Mucosa of rectum (tissue), 2 donors: ENCODE measurements at regions not wholly inside any gene's neighbourhood (a gene's known extent, or its start where the extent isn't known, plus 50 kb on each side); places are given as distances from the start of the nearest gene placed in this dataset.
A peak's percentile ranks its signal among the peaks of the same experiment; 100 is the strongest.

ENCODE experiments used
- H3K27ac ChIP-seq, 2 donors: one replicate each; pipeline ENCODE4 v1.7.0; 2013; ENCODE audit warnings: inconsistent platforms in 2 of 2, low read depth in 2 of 2, low read length in 2 of 2
- H3K27me3 ChIP-seq, 2 donors: one replicate each; pipeline ENCODE4 v1.7.0; 2013; ENCODE audit warnings: low read length in 2 of 2; ENCODE audit not compliant: control insufficient read depth in 2 of 2, insufficient read depth in 2 of 2
- H3K36me3 ChIP-seq, 2 donors: one replicate each; pipeline ENCODE4 v1.7.0; 2013; ENCODE audit warnings: low read length in 2 of 2; ENCODE audit not compliant: control insufficient read depth in 2 of 2, insufficient read depth in 2 of 2
- H3K4me1 ChIP-seq, 2 donors: one replicate each; pipeline ENCODE4 v1.7.0; 2013; ENCODE audit warnings: low read length in 2 of 2, mild to moderate bottlenecking in 1 of 2; ENCODE audit not compliant: control insufficient read depth in 2 of 2, insufficient read depth in 2 of 2
- H3K4me3 ChIP-seq, 2 donors: one replicate each; pipeline ENCODE4 v1.7.0; 2013; ENCODE audit warnings: low read length in 2 of 2
- H3K9ac ChIP-seq, 2 donors: one replicate each; pipeline ENCODE4 v1.7.0; 2013; ENCODE audit warnings: low read length in 2 of 2, low read depth in 1 of 2, mild to moderate bottlenecking in 1 of 2
- H3K9me3 ChIP-seq, 2 donors: one replicate each; pipeline ENCODE4 v1.7.0; 2013; ENCODE audit warnings: low read length in 2 of 2; ENCODE audit not compliant: control insufficient read depth in 2 of 2
- donor health status: healthy.
- donor health status: Normal muscosa, but diverticular disease.

DNA sequence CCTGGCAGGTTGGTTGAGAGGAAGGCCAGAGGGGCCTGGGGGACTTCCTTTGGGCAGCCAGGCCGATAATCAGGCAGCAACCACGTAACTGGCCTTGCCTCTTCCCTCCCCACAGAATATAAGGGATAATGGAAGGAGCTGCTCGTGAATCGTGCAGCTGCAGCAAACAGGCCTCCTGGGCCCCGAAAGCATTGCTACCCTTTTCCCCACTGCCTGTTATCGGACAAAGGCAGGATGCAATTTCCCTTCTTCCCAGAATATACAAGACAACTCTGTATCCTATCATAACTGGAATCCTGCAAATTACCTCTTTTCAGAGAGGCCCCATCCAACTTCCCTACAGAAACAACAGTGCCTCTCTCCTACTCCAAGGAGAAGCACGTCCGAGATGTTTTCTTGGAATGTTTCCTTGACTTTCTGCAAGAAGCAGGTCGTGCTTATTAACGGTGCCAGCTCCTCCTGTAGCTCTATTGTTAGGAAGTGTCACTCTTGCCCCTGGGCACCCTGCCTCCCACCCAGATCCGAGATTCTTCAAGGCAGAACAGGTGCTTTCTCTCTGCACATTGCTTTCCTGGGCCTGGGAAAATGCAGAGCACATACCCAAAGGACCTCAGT is 106.0 kb upstream of the TIAM1 start:
- no peaks in the 10 kb centered on the region for H3K4me1 ChIP-seq
- H3K27ac ChIP-seq, result no peak overlapping the region
- H3K9ac ChIP-seq, result no peak overlapping the region
- H3K27me3 ChIP-seq, result no peaks in the 10 kb centered on the region
- H3K4me3 ChIP-seq, result no peak overlapping the region
- no peaks in the 10 kb centered on the region for H3K9me3 ChIP-seq
- H3K36me3 ChIP-seq, result no peaks in the 10 kb centered on the region

DNA sequence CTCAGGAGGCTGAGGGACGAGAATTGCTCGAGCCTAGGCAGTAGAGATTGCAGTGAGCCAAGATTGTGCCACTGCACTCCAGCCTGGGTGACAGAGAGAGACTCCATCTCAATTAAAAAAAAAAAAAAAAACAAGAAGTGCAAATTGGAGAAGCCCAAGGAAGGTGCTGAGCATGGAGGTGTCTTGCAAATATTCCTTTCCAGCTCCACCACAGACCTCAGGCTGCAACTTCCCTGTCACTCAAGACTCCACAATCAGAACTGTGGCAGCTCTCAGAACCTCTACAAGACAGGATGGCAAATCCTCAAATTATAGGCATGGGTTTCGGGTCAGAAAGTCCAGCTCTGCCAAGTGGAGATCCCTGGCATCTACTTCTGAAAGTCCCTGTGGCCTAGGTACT is 104.4 kb upstream of the TIAM1 start:
- Histone ChIP-seq H3K9me3 (no peaks in the 10 kb centered on the region), H3K27ac (no peak overlapping the region), H3K9ac (no peak overlapping the region), H3K4me3 (no peak overlapping the region), H3K4me1 (no peaks in the 10 kb centered on the region), H3K27me3 (no peaks in the 10 kb centered on the region), H3K36me3 (no peaks in the 10 kb centered on the region)

GRCh38 chr21:31447505-31447904 is 103.4 kb upstream of the TIAM1 start:
- no peaks in the 10 kb centered on the region for H3K4me1 ChIP-seq

GRCh38 chr21:31446226-31446855 is 102.3 kb upstream of the TIAM1 start:
- Histone ChIP-seq H3K4me3 (no peak overlapping the region), H3K36me3 (no peaks in the 10 kb centered on the region), H3K4me1 (no peaks in the 10 kb centered on the region), H3K9ac (no peak overlapping the region), H3K27ac (no peak overlapping the region), H3K9me3 (peaks cover 0 to 3% of the 10 kb centered on the region in 2 donors), H3K27me3 (no peaks in the 10 kb centered on the region)

More at GRCh38 chr21:31447505-31447904, 103.4 kb upstream of the TIAM1 start:
- no peak overlapping the region for H3K9ac ChIP-seq
- no peak overlapping the region for H3K27ac ChIP-seq
- H3K27me3 ChIP-seq, result no peaks in the 10 kb centered on the region
- H3K4me3 ChIP-seq, result no peak overlapping the region
- no peaks in the 10 kb centered on the region for H3K36me3 ChIP-seq
- H3K9me3 ChIP-seq, result no peaks in the 10 kb centered on the region

GRCh38 chr21:31445137-31445536 is 101.1 kb upstream of the TIAM1 start:
- H3K27ac ChIP-seq, result no peak overlapping the region

DNA sequence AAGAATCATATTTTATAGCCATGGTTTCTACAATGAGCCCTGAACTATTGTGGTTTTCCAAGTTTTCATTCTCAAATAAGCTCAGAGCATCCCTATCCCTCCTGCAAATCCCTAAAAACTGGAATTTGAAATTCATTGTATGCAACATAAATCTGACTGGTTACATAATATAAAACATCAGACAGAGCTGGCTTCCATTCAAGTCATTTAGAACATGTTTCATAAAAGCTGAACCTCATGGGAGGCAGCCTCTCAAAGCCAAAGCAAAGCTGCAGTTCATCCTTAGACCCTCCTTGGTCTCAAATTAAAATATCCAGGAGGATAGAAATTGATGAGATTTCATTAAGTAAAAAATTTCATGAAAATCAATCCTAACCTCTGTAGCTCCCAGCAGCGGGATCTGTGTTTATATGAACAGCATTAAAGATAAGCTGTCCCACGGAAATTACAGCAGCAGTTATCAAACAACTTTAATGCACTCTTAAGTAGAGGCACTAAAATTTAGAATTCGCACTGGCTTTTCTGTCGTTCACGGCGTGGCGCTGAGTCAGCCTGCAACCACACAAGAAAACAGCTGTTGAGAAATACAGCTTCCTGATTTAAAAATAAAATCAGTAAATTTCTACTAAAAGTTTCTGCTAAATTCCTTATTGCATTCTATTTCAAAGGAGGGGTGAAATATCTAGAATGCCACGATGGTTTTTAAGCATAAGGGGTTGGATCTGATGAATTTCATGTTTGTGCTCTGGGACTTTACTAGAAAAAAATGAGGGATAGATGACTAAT is 99.9 kb upstream of the TIAM1 start:
- H3K36me3 ChIP-seq, result no peaks in the 10 kb centered on the region
- no peaks in the 10 kb centered on the region for H3K4me1 ChIP-seq
- peak overlapping the region in 1 of 2 donors; percentile 1 for H3K27ac ChIP-seq
- no peaks in the 10 kb centered on the region for H3K27me3 ChIP-seq
- no peak overlapping the region for H3K9ac ChIP-seq
- peaks cover 0 to 9% of the 10 kb centered on the region in 2 donors for H3K9me3 ChIP-seq
- no peak overlapping the region for H3K4me3 ChIP-seq

More at GRCh38 chr21:31445137-31445536, 101.1 kb upstream of the TIAM1 start:
- no peaks in the 10 kb centered on the region for H3K36me3 ChIP-seq
- H3K27me3 ChIP-seq, result no peaks in the 10 kb centered on the region
- H3K9me3 ChIP-seq, result peaks cover 0 to 9% of the 10 kb centered on the region in 2 donors
- no peak overlapping the region for H3K4me3 ChIP-seq
- no peaks in the 10 kb centered on the region for H3K4me1 ChIP-seq
- no peak overlapping the region for H3K9ac ChIP-seq

DNA sequence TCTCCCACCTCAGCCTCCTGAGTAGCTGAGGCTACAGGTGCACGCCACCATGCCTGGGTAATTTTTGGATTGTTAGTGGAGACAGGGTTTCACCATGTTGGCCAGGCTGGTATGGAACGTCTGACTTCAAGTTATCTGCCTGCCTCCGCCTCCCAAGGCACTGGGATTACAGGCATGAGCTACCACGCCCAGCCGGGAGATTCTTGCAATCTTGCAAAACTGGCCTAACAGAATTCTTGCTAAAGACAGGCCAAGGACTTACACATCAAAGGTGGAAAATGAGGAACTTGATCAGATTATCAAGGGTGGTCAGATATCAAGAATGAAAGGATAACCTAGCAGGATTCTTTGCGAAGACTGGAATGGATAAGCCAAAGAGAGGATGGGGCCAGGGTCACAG is 98.3 kb upstream of the TIAM1 start:
- no peaks in the 10 kb centered on the region for H3K27me3 ChIP-seq
- H3K4me1 ChIP-seq, result no peaks in the 10 kb centered on the region
- H3K9ac ChIP-seq, result no peak overlapping the region
- H3K4me3 ChIP-seq, result no peak overlapping the region
- peaks cover 0 to 9% of the 10 kb centered on the region in 2 donors for H3K9me3 ChIP-seq
- H3K36me3 ChIP-seq, result no peaks in the 10 kb centered on the region
- no peak overlapping the region for H3K27ac ChIP-seq

DNA sequence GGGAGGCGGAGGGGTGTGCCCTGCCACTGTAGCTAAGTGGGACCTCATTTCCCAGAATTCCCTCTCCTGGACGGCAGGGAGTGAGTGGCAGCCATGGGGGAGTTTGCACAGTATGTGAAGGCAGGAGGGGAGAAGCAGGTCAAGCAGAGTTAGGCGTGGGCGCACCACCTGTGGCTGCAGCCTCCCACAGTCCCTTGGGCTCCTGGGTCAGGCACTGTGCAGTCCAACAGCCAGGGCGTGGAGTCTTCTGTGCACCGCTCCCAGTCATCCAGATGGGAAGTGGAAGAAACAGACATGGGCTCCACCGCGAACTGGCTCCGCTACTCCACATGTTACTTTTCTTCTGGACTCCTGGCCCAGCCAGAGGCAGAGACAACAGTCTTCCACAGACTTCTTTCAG is 85.4 kb upstream of the TIAM1 start:
- Histone ChIP-seq H3K9ac (no peak overlapping the region), H3K27me3 (no peaks in the 10 kb centered on the region)

DNA sequence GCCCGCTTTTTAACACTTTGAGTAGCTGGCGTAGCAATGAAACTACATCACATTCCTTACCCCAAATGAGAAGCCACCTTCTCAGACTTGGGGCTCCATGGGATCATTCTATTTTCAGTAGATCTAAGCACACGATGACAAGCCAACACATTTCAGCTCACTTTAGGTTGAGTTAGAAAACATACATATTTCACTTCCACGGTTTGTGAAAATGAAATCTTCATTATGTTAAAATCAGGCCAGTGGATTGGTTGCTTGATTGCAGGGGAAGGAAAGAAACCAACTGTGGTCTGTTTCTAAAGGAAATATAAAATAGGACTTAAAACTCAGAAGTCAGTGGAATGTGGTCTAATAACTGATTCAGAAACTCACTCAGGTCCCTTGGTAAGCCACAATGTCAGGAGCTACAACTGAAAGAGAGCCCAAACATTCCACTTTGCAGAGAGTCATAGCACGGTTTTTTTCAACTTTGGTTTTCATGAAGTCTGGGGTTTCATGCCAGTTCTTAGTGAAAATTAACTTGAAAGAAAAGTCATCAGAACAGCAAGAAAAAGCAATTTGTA is 82.3 kb upstream of the TIAM1 start:
- no peak overlapping the region for H3K4me3 ChIP-seq
- peaks cover 0 to 2% of the 10 kb centered on the region in 2 donors for H3K9me3 ChIP-seq
- no peak overlapping the region for H3K27ac ChIP-seq
- no peaks in the 10 kb centered on the region for H3K27me3 ChIP-seq
- no peaks in the 10 kb centered on the region for H3K4me1 ChIP-seq
- H3K36me3 ChIP-seq, result no peaks in the 10 kb centered on the region
- H3K9ac ChIP-seq, result no peak overlapping the region

More for the DNA sequence above, 85.4 kb upstream of the TIAM1 start:
- H3K9me3 ChIP-seq, result peaks cover 0 to 2% of the 10 kb centered on the region in 2 donors
- H3K4me3 ChIP-seq, result no peak overlapping the region
- no peaks in the 10 kb centered on the region for H3K4me1 ChIP-seq
- H3K36me3 ChIP-seq, result no peaks in the 10 kb centered on the region
- no peak overlapping the region for H3K27ac ChIP-seq

DNA sequence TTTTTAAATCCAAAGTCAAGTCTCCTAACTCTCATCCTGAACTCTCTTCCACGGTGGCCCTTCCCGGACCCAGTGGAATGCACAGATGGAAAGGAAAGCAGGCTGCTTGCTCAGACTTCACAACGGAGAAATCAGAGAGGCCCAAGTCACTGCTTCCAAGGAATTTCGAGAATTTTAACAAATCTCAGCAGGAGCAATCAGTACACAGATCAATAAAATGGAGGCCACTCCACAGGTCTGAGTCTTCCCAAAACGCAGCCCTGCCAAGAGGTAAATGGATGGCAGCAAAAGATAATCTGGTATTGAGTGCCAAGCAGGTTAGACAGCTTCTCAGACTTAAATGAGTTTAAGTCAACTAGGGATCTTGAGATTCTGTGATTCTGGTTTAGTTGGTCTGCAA is 81.1 kb upstream of the TIAM1 start:
- no peaks in the 10 kb centered on the region for H3K4me1 ChIP-seq
- H3K9me3 ChIP-seq, result no peaks in the 10 kb centered on the region
- H3K36me3 ChIP-seq, result no peaks in the 10 kb centered on the region
- H3K4me3 ChIP-seq, result no peak overlapping the region
- no peak overlapping the region for H3K27ac ChIP-seq
- no peak overlapping the region for H3K9ac ChIP-seq
- no peaks in the 10 kb centered on the region for H3K27me3 ChIP-seq
